HG03135 (cell line): ENCODE measurements at regions not wholly inside any gene's neighbourhood (a gene's known extent, or its start where the extent isn't known, plus 50 kb on each side); places are given as distances from the start of the nearest gene placed in this dataset.
"Not testable (repeated sequence)": the region's sequence is repeated elsewhere in the genome, so short reads cannot be mapped to it uniquely, and the experiment has no call there.

ENCODE experiments used
- ATAC-seq: cut with Tn5 transposase; IDR thresholded peaks from one replicate; pipeline ENCODE4 v1.9.1; 2021; ENCODE audit warnings: mild to moderate bottlenecking, moderate library complexity; ENCODE audit not compliant: unreplicated experiment

- no peak for ATAC-seq
These were observed 245.5 kb upstream of the TCERG1L start for GRCh38 chr10:131556897-131557495.

DNA sequence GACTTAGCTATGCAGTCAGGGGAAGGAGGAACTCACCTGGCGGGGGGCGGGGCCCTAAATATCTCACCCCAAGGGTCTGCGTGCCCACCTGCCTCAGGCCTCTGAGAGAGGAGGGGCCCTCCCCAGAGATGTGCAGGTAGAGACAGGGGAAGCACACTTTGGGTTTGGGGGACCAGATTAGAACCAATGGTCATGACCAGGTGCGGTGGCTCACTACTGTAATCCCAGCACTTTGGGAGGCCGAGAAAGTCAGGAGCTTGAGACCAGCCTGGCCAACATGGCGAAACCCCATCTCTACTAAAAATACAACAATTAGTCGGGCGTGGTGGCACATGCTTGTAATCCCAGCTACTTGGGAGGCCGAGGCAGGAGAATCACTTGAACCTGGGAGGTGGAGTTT, 246.4 kb upstream of the TCERG1L start:
- not testable (repeated sequence) for ATAC-seq

DNA sequence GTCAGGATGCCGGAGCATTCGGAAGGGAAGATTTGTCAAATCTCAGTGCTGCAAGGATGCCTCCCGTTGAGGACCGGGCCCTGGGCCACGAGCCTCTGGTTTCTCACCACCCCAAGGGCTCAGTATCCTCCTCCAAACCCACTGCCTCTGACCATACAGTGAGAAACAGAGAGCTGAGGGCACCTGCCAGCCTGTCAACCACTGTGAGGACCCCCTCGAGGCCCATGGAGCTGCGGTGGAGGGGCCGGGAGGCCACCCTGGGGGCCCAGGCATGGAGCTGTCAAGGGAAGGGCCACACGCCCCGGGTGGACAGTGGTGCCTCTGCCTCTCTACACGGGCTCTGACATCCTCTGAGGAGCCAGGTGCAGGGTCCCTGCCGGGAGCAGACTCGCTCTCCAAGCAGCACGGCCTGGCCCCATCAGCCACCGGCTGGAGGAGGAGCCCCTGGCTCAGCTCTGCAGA, 248.0 kb upstream of the TCERG1L start:
- ATAC-seq = no peak

DNA sequence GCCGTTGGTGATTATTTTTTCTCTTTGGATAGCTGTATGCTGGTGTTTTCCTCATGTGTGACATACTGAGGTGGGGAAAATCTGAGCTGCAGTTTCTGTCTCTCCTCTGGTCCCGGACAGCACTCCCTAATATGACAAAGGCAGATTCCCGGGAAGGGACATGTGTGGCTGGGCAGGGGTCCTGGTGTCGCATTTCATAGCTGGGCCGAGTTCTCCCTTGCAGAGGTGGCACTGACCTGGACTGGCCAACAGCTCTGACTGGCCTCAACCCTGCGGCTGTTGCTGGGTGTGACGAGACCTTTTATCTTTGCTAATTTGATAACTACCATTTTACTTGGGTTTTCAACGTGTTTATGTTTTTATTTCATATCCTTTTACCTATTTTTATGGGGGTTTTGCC, 248.6 kb upstream of the TCERG1L start:
- ATAC-seq = no peak

DNA sequence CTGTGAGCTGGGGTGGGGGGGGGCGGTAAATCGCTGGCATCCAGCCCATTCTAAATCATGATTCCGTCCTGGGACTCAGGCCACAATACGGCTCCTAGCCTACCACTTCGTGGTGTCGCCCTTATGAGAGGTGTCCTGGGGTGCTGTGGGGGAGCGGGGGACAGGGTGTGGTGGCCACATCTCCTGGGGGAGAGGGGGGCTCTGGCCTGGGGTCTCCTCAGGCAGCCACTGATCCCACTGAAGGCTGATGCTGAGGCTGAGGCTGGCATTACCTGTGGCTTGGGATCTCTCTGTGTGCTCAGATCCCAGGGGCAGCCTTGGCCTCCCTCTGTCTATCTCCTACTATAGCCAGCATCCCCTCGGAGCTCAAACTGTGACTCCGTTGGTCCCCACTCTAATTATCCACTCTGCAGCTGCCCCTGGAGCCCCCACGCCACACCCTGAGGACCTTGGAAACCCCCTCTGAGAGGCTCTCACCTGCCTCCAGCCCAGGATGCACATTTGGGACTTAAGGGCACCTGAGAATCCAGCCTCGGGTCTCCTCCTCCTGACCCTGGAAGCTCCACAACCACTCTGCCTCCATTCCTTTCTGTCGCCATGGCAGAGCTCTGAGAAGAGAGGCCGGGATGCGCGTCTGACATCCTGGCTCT, 249.3 kb upstream of the TCERG1L start:
- no peak for ATAC-seq

- ATAC-seq = no peak
These were observed 250.4 kb upstream of the TCERG1L start for GRCh38 chr10:131561897-131562296.

DNA sequence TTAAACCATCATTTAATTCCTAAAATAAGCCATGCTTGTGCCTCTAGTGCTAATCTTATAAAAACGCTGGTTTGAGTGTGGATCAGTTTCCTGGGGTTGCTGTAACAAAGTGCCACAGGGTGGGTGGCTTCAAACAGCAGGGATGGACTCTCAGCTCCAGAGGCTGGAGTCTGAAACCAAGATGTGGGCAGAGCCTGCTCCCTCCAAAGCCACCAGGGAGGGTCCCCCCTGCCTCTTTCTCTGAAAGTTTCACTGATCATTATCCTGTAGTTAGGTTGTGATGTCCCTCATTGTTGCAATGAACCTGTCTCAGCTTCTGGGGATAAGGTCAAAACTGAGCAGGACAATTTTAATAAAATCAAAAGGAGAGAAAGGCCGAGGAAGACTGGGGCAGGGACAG, 251.9 kb upstream of the TCERG1L start:
- no peak for ATAC-seq

GRCh38 chr10:131567279-131568162, 256.0 kb upstream of the TCERG1L start:
- ATAC-seq = no peak

DNA sequence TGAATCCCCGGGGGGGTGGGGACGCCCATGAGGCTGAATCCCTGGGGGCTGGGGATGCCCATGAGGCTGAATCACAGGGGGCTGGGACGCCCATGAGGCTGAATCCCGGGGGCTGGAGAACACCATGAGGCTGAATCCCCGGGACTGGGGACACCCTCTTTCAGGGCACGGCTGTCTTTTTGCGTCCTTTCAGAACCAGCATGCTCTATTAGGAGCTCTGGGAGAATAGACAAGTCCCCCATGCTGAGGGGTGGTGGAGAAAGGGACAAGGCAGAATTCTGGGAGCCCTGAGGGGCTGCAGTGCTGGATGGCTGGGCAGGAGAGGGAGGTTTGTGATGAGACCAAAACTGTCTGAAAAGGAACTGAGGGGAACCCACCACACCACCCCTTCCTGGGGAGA, 257.3 kb upstream of the TCERG1L start:
- ATAC-seq = no peak

DNA sequence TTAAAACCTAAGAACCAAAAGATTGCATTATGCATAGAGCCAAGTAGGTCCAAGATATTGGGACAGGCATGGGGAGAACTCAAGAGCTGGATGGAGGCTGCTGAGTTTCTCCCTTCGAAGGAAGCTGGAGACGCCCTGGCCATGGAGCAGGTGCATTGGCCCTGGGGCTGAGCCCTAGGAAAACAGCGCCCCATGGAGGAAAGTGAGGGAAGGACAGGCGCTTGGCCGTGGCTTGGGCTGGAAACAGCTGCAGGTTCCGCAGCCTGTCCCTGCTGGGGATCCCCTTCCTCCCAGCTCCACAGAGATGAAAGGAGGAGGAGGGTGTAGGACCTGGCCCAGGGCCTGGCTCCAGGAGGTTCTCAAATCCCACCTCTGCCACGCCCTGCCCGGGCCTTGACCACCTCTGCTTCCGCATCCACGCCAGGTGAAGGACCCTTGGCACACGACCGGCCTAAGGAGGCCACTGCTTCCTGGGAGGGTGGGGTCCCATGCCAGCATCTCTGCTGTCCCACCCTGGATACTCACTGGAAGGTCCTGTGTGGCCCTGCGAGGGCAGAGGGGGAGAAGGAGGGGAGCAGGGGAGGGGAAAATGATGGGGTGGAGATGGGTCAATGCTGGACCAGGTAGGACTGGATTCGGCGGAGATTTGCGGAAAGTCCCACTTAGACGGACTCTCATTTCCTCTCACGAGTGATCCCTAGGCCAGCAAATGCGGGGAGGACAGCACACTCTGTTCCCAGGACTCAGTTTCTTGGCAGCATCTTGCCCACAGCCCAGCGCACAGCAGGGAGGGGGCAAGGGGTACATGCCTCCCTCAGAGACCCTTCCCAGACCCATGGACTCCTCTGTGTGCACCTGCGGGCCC, 258.6 kb upstream of the TCERG1L start:
- ATAC-seq = no peak

GRCh38 chr10:131570716-131571307, 259.3 kb upstream of the TCERG1L start:
- no peak for ATAC-seq

DNA sequence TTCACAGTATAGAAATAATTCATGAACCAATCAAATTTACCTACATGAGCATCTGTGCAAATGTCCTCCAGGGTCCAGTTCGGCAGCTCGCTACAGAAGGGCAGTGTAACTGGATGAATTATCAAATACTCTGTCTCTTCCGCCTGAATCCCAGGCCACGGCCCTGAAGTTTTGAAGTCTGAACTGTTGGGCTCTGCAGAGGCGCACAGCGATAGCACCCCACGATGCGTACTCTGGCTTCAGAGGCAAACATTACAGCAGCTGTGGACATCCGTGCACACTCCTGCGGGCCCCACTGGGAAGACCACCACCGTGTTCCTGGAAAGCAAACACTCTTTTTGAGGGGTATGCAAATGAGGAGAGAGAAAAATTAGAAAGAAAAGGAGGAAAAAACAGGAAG, 259.8 kb upstream of the TCERG1L start:
- no peak for ATAC-seq

DNA sequence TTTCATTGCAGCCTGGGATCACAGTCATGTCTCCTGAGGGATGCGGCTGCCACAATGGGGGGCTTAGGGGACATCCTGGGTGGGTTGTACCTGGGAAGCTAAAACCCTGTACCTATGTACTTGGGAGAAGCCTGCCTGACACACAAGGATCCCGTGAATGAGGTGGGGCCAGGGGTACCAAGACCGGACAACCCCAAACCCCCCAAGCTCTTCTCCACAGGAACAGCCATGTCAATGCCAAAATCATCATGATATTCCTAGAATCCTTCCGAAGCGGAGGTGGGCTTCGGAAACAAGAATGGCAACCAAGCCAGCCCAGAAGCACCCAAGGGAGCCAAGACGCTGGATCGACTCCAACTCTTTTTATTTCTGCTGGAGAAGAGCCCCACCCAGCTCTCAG, 260.3 kb upstream of the TCERG1L start:
- no peak for ATAC-seq

GRCh38 chr10:131573256-131573655, 261.7 kb upstream of the TCERG1L start:
- no peak for ATAC-seq

DNA sequence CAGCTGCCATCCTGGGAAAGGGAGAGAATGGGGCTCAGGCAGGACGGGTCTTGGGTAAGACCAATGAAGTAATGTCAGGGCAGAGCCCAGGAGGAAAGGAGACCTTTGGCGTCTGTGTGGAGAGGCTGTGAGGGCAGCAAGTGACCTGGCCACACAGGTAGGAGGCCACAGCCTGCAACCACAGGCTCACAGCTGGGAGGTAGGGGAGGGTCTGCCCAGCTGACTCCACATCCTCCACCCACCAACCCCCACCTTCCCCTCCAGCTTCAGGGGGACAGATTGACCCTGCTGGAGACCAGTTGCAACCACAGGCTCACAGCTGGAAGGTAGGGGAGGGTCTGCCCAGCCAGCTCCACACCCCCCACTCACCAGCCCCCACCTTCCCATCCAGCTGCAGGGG, 262.2 kb upstream of the TCERG1L start:
- no peak for ATAC-seq

- ATAC-seq = no peak
These were observed 262.8 kb upstream of the TCERG1L start for GRCh38 chr10:131574363-131574706.

DNA sequence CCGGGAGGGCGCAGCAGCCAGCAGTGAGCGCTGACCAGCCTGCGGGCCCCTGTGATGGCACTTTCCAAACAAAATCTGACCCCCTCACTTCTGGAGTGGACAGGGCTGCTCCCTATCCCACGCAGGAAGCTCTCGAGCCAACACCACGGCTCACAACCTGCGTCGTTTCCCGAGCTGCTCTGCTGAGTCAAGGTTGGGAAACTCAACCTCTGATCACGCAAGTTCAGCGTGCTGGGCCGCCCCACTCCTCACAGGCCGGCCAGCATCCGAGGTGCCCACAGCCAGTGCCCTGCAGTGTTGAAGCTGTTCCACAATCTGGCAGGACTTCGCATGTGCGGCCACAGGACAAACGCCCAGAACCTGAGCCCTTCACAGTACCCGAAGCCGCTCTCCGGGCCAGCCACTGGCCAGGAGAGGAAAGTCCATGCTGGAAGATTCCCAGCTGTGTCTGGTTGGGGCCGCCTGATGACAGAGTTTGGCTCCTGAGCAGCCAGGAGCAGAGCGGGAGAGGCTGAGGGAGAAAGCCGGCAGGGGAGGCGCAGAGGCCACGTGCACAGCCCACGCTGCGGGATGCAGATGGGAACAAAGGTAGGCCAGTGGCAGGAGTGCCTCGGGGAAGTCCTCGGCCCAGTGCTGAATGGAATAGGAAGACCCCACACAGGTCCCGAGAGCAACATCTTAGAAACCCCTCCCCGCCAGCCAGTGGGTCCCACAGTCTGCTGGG, 263.3 kb upstream of the TCERG1L start:
- ATAC-seq = no peak

DNA sequence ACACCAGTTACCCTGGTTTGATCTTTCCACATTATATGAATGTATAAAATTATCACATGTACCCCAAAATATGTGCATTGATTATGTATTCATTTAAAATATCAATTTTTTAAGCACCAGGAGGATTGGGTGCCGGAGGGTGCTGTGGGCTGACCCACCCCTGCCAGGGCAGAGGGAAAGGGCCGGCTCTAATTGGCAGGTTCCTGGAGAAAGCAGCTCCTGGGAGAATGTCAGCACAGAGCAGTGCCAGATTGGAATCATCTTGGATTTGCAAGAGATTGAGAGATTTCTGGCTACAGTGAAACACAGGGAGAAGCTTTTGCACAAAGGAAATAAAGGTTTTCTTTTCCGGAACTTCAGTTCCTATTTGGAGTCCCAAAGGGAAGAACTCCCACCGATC, 264.4 kb upstream of the TCERG1L start:
- no peak for ATAC-seq

- ATAC-seq = no peak
These were observed 265.0 kb upstream of the TCERG1L start for GRCh38 chr10:131576341-131577177.
